SW480 (cell line): ENCODE measurements at regions not wholly inside any gene's neighbourhood (a gene's known extent, or its start where the extent isn't known, plus 50 kb on each side); places are given as distances from the start of the nearest gene placed in this dataset.
A peak's percentile ranks its signal among the peaks of the same experiment; 100 is the strongest.

Experiments
- DNase-seq: peaks from one replicate; pipeline ENCODE4 v3.0.0-alpha.2; 2016; ENCODE audit warnings: low spot score

GRCh38 chr16:6375465-6376075, 957.1 kb upstream of the RBFOX1 start:
- no peak for DNase-seq

GRCh38 chr16:6374821-6375220, 957.8 kb upstream of the RBFOX1 start:
- no peak for DNase-seq

GRCh38 chr16:6364846-6365245, 967.8 kb upstream of the RBFOX1 start:
- no peak for DNase-seq

GRCh38 chr16:6363896-6364607, 968.6 kb upstream of the RBFOX1 start:
- no peak for DNase-seq

GRCh38 chr16:6363396-6363795, 969.2 kb upstream of the RBFOX1 start:
- DNase-seq = no peak

GRCh38 chr16:6362321-6362720, 970.3 kb upstream of the RBFOX1 start:
- no peak for DNase-seq

GRCh38 chr16:6360641-6361040, 972.0 kb upstream of the RBFOX1 start:
- no peak for DNase-seq

GRCh38 chr16:6356911-6357310, 975.7 kb upstream of the RBFOX1 start:
- no peak for DNase-seq

- no peak for DNase-seq
These were observed 982.9 kb upstream of the RBFOX1 start for GRCh38 chr16:6349725-6350124.

- DNase-seq = no peak
These were observed 987.6 kb upstream of the RBFOX1 start for GRCh38 chr16:6345090-6345489.

GRCh38 chr16:6343157-6343556, 989.5 kb upstream of the RBFOX1 start:
- no peak for DNase-seq

- DNase-seq = no peak
These were observed 990.7 kb upstream of the RBFOX1 start for GRCh38 chr16:6341981-6342380.

- DNase-seq = peak; percentile 5
These were observed 997.6 kb upstream of the RBFOX1 start for GRCh38 chr16:6335072-6335471.

- DNase-seq = no peak
These were observed 1000.9 kb upstream of the RBFOX1 start for GRCh38 chr16:6331770-6332169.

- DNase-seq = no peak
These were observed 1014.7 kb upstream of the RBFOX1 start for GRCh38 chr16:6317934-6318333.

- no peak for DNase-seq
These were observed 1023.4 kb upstream of the RBFOX1 start for GRCh38 chr16:6309271-6309670.

- DNase-seq = no peak
These were observed 1024.5 kb upstream of the RBFOX1 start for GRCh38 chr16:6308176-6308575.

GRCh38 chr16:6300523-6300922, 1032.1 kb upstream of the RBFOX1 start:
- no peak for DNase-seq

GRCh38 chr16:6297666-6298410, 1034.8 kb upstream of the RBFOX1 start:
- no peak for DNase-seq

- DNase-seq = no peak
These were observed 1046.5 kb upstream of the RBFOX1 start for GRCh38 chr16:6286176-6286575.

- DNase-seq = no peak
These were observed 1047.9 kb upstream of the RBFOX1 start for GRCh38 chr16:6284731-6285130.

- no peak for DNase-seq
These were observed 1050.7 kb upstream of the RBFOX1 start for GRCh38 chr16:6281994-6282393.

- DNase-seq = no peak
These were observed 1051.4 kb upstream of the RBFOX1 start for GRCh38 chr16:6281274-6281673.
